HG02798 (cell line): ENCODE measurements at regions not wholly inside any gene's neighbourhood (a gene's known extent, or its start where the extent isn't known, plus 50 kb on each side); places are given as distances from the start of the nearest gene placed in this dataset.

Experiments used
- ATAC-seq: cut with Tn5 transposase; IDR thresholded peaks from one replicate; pipeline ENCODE4 v1.9.1; 2021; ENCODE audit warnings: mild to moderate bottlenecking; ENCODE audit not compliant: unreplicated experiment, poor library complexity

- peak; percentile 87 for ATAC-seq
Measured at GRCh38 chr6:14754751-14755513, 490.9 kb upstream of the JARID2 start.

GRCh38 chr6:14756340-14756739 lies 489.5 kb upstream of the JARID2 start:
- ATAC-seq, result no peak

GRCh38 chr6:14757014-14757413 lies 488.9 kb upstream of the JARID2 start:
- ATAC-seq, result no peak

- no peak for ATAC-seq
Measured at GRCh38 chr6:14757418-14757817, 488.5 kb upstream of the JARID2 start.

- no peak for ATAC-seq
Measured at GRCh38 chr6:14758421-14759081, 487.3 kb upstream of the JARID2 start.

GRCh38 chr6:14759976-14760672 lies 485.7 kb upstream of the JARID2 start:
- no peak for ATAC-seq

- ATAC-seq, result no peak
Measured at GRCh38 chr6:14762077-14762476, 483.8 kb upstream of the JARID2 start.

- no peak for ATAC-seq
Measured at GRCh38 chr6:14763139-14763538, 482.7 kb upstream of the JARID2 start.

- no peak for ATAC-seq
Measured at GRCh38 chr6:14763616-14764015, 482.3 kb upstream of the JARID2 start.

GRCh38 chr6:14765106-14765505 lies 480.8 kb upstream of the JARID2 start:
- no peak for ATAC-seq

- ATAC-seq, result no peak
Measured at GRCh38 chr6:14765721-14766390, 480.0 kb upstream of the JARID2 start.

GRCh38 chr6:14766391-14766994 lies 479.4 kb upstream of the JARID2 start:
- ATAC-seq, result no peak

- ATAC-seq, result no peak
Measured at GRCh38 chr6:14767226-14767625, 478.6 kb upstream of the JARID2 start.

GRCh38 chr6:14770040-14770439 lies 475.8 kb upstream of the JARID2 start:
- ATAC-seq, result no peak

GRCh38 chr6:14770572-14770971 lies 475.3 kb upstream of the JARID2 start:
- ATAC-seq, result no peak

GRCh38 chr6:14771016-14771415 lies 474.9 kb upstream of the JARID2 start:
- no peak for ATAC-seq

- ATAC-seq, result no peak
Measured at GRCh38 chr6:14772188-14772587, 473.7 kb upstream of the JARID2 start.

GRCh38 chr6:14775528-14775927 lies 470.3 kb upstream of the JARID2 start:
- ATAC-seq, result no peak

- ATAC-seq, result no peak
Measured at GRCh38 chr6:14776307-14776706, 469.6 kb upstream of the JARID2 start.

- ATAC-seq, result no peak
Measured at GRCh38 chr6:14781772-14782525, 463.9 kb upstream of the JARID2 start.
